Mesenchymal stem cell (in vitro differentiated cells and primary cell): ENCODE measurements at regions not wholly inside any gene's neighbourhood (a gene's known extent, or its start where the extent isn't known, plus 50 kb on each side); places are given as distances from the start of the nearest gene placed in this dataset.

Experiments
- DNase-seq: peaks from one replicate; pipeline ENCODE4 v3.0.0-alpha.2; 2013
- H2AFZ ChIP-seq: one replicate; pipeline ENCODE4 v1.6.1; 2013; ENCODE audit warnings: low read depth, mild to moderate bottlenecking, control low read depth, inconsistent platforms, low read length, moderate library complexity
- H2AK5ac ChIP-seq: 2 replicates; pipeline ENCODE4 v1.6.1; 2013; ENCODE audit warnings: low read length, moderate library complexity, mild to moderate bottlenecking, inconsistent platforms; ENCODE audit not compliant: severe bottlenecking
- H2BK120ac ChIP-seq: one replicate; pipeline ENCODE4 v1.6.1; 2013; ENCODE audit warnings: low read depth, mild to moderate bottlenecking, inconsistent platforms, low read length, moderate library complexity
- H2BK12ac ChIP-seq, 2 experiments: one replicate each; pipeline ENCODE4 v1.6.1; 2013; ENCODE audit warnings: inconsistent platforms in 2 of 2, low read length in 2 of 2, mild to moderate bottlenecking in 2 of 2, moderate library complexity in 2 of 2, control low read depth in 1 of 2
- H2BK15ac ChIP-seq: one replicate; pipeline ENCODE4 v1.6.1; 2013; ENCODE audit warnings: mild to moderate bottlenecking, low read depth, inconsistent platforms; ENCODE audit not compliant: poor library complexity, severe bottlenecking
- H2BK5ac ChIP-seq: 2 replicates; pipeline ENCODE4 v1.6.1; 2013; ENCODE audit warnings: low read depth, mild to moderate bottlenecking, low read length, control low read depth, inconsistent platforms; ENCODE audit not compliant: poor library complexity, severe bottlenecking
- H3K14ac ChIP-seq, 2 experiments: one replicate each; pipeline ENCODE4 v1.6.1; 2013; ENCODE audit warnings: inconsistent platforms in 2 of 2, low read length in 2 of 2, control low read depth in 1 of 2, mild to moderate bottlenecking in 1 of 2, moderate library complexity in 1 of 2
- H3K18ac ChIP-seq, 2 experiments: one replicate each; pipeline ENCODE4 v1.6.1; 2013; ENCODE audit warnings: inconsistent platforms in 2 of 2, low read length in 2 of 2, control low read depth in 1 of 2, low read depth in 1 of 2, mild to moderate bottlenecking in 1 of 2
- H3K23ac ChIP-seq, 2 experiments: one replicate each; pipeline ENCODE4 v1.6.1; 2013; ENCODE audit warnings: inconsistent platforms in 2 of 2, low read length in 2 of 2, mild to moderate bottlenecking in 2 of 2, moderate library complexity in 2 of 2, control low read depth in 1 of 2
- H3K27ac ChIP-seq: 2 replicates; pipeline ENCODE4 v1.5.1; 2013; ENCODE audit warnings: mild to moderate bottlenecking, moderate library complexity, low read length, control low read depth, inconsistent platforms; ENCODE audit not compliant: poor library complexity, severe bottlenecking
- H3K27me3 ChIP-seq, 2 experiments: 2 replicates each; pipeline versions ENCODE4 v1.6.1 to v1.7.0; 2013; ENCODE audit warnings: low read length in 2 of 2, mild to moderate bottlenecking in 2 of 2, moderate library complexity in 2 of 2, control low read depth in 1 of 2, inconsistent platforms in 1 of 2; ENCODE audit not compliant: control insufficient read depth in 1 of 2, insufficient read depth in 1 of 2
- H3K36me3 ChIP-seq, 2 experiments: 2 replicates each; pipeline versions ENCODE4 v1.6.1 to v1.7.0; 2013; ENCODE audit warnings: low read length in 2 of 2, control low read depth in 1 of 2, inconsistent platforms in 1 of 2, low read depth in 1 of 2, mild to moderate bottlenecking in 1 of 2; ENCODE audit not compliant: insufficient read depth in 2 of 2, control insufficient read depth in 1 of 2
- H3K4ac ChIP-seq, 2 experiments: one replicate each; pipeline ENCODE4 v1.6.1; 2013; ENCODE audit warnings: inconsistent platforms in 2 of 2, low read length in 2 of 2, mild to moderate bottlenecking in 2 of 2, moderate library complexity in 2 of 2, control low read depth in 1 of 2, low read depth in 1 of 2
- H3K4me1 ChIP-seq: 2 replicates; pipeline ENCODE4 v1.6.1; 2013; ENCODE audit warnings: low read depth, low read length, control low read depth; ENCODE audit not compliant: control insufficient read depth, insufficient read depth
- H3K4me2 ChIP-seq: 2 replicates; pipeline ENCODE4 v1.6.1; 2013; ENCODE audit warnings: low read length, mild to moderate bottlenecking, inconsistent platforms; ENCODE audit not compliant: poor library complexity, severe bottlenecking
- H3K4me3 ChIP-seq, 2 experiments: 2 replicates each; pipeline versions ENCODE4 v1.5.1 to v1.7.0; 2013; ENCODE audit warnings: low read length in 2 of 2, mild to moderate bottlenecking in 2 of 2, control low read depth in 1 of 2, low read depth in 1 of 2; ENCODE audit not compliant: insufficient read depth in 1 of 2
- H3K79me1 ChIP-seq: replicated peaks from 2 replicates; pipeline ENCODE4 v1.6.1; 2013; ENCODE audit warnings: mild to moderate bottlenecking, control low read depth, low read length, inconsistent platforms; ENCODE audit not compliant: poor library complexity, severe bottlenecking
- H3K9ac ChIP-seq: 2 replicates; pipeline ENCODE4 v1.7.0; 2013; ENCODE audit warnings: mild to moderate bottlenecking, low read length, moderate library complexity
- H3K9me3 ChIP-seq: 2 replicates; pipeline ENCODE4 v1.7.0; 2013; ENCODE audit warnings: mild to moderate bottlenecking, low read length; ENCODE audit not compliant: control insufficient read depth
- H4K8ac ChIP-seq: one replicate; pipeline ENCODE4 v1.6.1; 2013; ENCODE audit warnings: inconsistent platforms, mild to moderate bottlenecking, low read length, moderate library complexity
- H4K91ac ChIP-seq: one replicate; pipeline ENCODE4 v1.6.1; 2013; ENCODE audit warnings: mild to moderate bottlenecking, low read length, inconsistent platforms
- WGBS: methylation state at CpG from one replicate; pipeline ENCODE4 v1.1.7; 2013; ENCODE audit warnings: mixed read lengths; 5-methylcytosine and 5-hydroxymethylcytosine counted together

DNA sequence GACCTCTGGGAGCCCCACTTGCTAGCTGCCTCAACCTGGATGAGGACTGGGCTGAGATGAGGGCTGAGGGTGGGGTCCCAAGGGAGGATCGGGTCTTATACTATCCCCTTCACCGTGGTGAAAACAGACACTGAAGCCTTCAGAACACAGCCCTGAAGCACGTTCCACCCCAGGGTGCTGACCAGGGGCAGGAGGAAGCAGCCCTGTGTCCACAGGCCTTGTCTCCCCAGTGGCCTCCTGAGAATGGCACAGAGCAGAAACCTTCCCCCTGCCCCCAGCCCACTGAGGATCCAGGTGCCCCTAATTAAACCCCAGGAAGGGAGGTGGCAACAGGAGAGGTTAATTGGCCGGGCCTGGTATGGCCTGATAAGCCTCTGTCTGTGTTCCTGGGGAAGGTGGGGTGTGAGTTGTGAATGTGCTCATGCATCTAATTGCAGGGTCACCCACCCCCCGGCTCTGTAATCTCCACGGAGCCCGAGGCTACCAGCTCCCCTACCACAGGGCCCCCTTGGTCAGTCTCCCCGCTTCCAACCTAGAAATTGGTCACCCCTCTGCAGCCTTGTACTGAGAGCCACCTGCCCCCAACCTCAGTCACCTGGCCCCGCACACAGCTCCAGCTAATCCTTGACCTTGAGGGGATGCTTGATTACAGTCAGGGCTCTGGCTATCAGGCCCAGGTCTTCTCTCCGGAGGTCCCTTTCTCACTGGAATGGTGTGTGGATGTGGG is 159.0 kb upstream of the UNC5B start:
- no peak overlapping the region for H3K14ac ChIP-seq
- no peak overlapping the region for H2BK12ac ChIP-seq

GRCh38 chr10:71058308-71058707 is 154.1 kb upstream of the UNC5B start:
- Histone ChIP-seq H3K9me3 (peaks cover 5% of the 10 kb centered on the region), H3K27ac (no peak overlapping the region), H2AK5ac (no peak overlapping the region), H3K14ac (no peak overlapping the region), H2AFZ (no peak overlapping the region), H3K4ac (no peak overlapping the region), H4K8ac (no peak overlapping the region), H3K4me2 (no peak overlapping the region), H4K91ac (no peak overlapping the region), H2BK5ac (no peak overlapping the region), H3K4me3 (no peak overlapping the region), H3K79me1 (no peaks in the 10 kb centered on the region), H3K36me3 (no peaks in the 10 kb centered on the region), H3K27me3 (peaks cover 27 to 46% of the 10 kb centered on the region in 2 experiments), H2BK15ac (no peak overlapping the region), H3K23ac (no peak overlapping the region), H2BK12ac (no peak overlapping the region), H3K9ac (no peak overlapping the region), H3K4me1 (no peaks in the 10 kb centered on the region), H3K18ac (no peak overlapping the region), H2BK120ac (no peak overlapping the region)
- 89% methylated on average over 4 of the region's 4 CpGs for WGBS
- DNase-seq: no peak

More for the DNA sequence above, 159.0 kb upstream of the UNC5B start:
- Histone ChIP-seq H2BK120ac (no peak overlapping the region), H4K91ac (no peak overlapping the region), H3K9me3 (peaks cover 5% of the 10 kb centered on the region), H3K4me2 (no peak overlapping the region), H4K8ac (no peak overlapping the region), H2AK5ac (no peak overlapping the region), H2BK15ac (no peak overlapping the region), H3K18ac (no peak overlapping the region), H2AFZ (no peak overlapping the region), H3K4me3 (no peak overlapping the region), H3K79me1 (no peaks in the 10 kb centered on the region), H3K23ac (no peak overlapping the region), H3K9ac (no peak overlapping the region), H3K27ac (no peak overlapping the region), H2BK5ac (no peak overlapping the region), H3K4me1 (no peaks in the 10 kb centered on the region), H3K27me3 (peaks cover 51 to 62% of the 10 kb centered on the region in 2 experiments), H3K36me3 (no peaks in the 10 kb centered on the region), H3K4ac (no peak overlapping the region)
- 79% methylated on average over 9 of the region's 10 CpGs for WGBS
- DNase-seq: no peak

DNA sequence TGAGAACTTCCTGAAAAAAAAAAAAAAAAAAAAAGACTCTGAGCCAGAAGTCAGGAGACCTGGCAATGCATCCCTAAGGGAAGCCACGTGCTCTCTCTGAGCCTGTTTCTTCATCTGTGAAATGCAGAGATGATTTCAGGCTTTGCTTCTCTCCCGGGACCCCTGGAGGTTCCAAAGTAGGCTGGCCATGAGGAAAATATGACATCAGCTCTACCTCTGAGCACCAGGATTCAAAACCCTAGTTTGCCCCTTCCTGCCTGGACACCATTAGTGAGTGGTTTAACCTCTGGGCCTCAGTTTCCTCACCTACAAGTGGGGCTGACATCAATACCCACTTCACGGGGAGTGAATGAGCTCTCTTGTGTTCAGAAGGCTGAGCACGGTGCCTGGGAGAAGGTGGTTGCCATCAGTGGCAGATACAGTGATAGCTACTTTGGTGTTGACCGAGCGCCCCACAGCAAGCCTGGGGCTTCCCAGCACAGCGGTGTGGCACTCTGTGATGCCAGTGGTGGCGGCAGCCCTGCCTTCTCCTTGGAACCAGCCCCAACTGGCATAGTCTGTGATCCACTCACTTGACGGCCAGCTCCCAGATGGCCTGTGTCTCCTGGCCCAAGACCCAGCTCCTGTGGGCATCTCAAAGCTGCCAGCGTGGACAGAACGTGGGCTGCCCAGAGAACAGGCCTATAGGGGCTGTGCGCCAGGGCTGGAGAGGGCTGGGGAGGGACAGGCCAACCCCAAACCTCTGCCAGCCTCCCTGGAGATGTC is 153.1 kb upstream of the UNC5B start:
- Histone ChIP-seq H2AFZ (no peak overlapping the region), H3K79me1 (no peaks in the 10 kb centered on the region), H3K27ac (no peak overlapping the region), H3K36me3 (no peaks in the 10 kb centered on the region), H2BK15ac (no peak overlapping the region), H3K4me2 (no peak overlapping the region), H3K18ac (no peak overlapping the region), H4K8ac (no peak overlapping the region), H4K91ac (no peak overlapping the region), H2BK5ac (no peak overlapping the region), H3K23ac (no peak overlapping the region), H3K4me1 (no peaks in the 10 kb centered on the region), H3K27me3 (peaks cover 29 to 44% of the 10 kb centered on the region in 2 experiments), H3K9me3 (peaks cover 5% of the 10 kb centered on the region), H3K4ac (no peak overlapping the region), H2BK12ac (no peak overlapping the region), H2BK120ac (no peak overlapping the region), H3K4me3 (no peak overlapping the region), H3K14ac (no peak overlapping the region), H3K9ac (no peak overlapping the region), H2AK5ac (no peak overlapping the region)
- WGBS: 83% methylated on average over 12 of the region's 12 CpGs
- no peak for DNase-seq

GRCh38 chr10:71059943-71060342 is 152.4 kb upstream of the UNC5B start:
- H3K27me3 ChIP-seq: peaks cover 32 to 47% of the 10 kb centered on the region in 2 experiments
- H3K18ac ChIP-seq: no peak overlapping the region
- no peak overlapping the region for H3K14ac ChIP-seq
- H3K27ac ChIP-seq: no peak overlapping the region
- WGBS: 84% methylated on average over 16 of the region's 16 CpGs
- H2BK120ac ChIP-seq: no peak overlapping the region
- H3K4me1 ChIP-seq: no peaks in the 10 kb centered on the region
- H2BK5ac ChIP-seq: no peak overlapping the region
- H3K79me1 ChIP-seq: no peaks in the 10 kb centered on the region
- H3K4ac ChIP-seq: no peak overlapping the region
- peaks cover 4% of the 10 kb centered on the region for H3K9me3 ChIP-seq
- no peak overlapping the region for H3K4me2 ChIP-seq
- no peaks in the 10 kb centered on the region for H3K36me3 ChIP-seq
- no peak overlapping the region for H4K91ac ChIP-seq
- H3K4me3 ChIP-seq: no peak overlapping the region
- H2BK12ac ChIP-seq: no peak overlapping the region
- no peak overlapping the region for H2AK5ac ChIP-seq
- H3K9ac ChIP-seq: no peak overlapping the region
- H2AFZ ChIP-seq: no peak overlapping the region
- H4K8ac ChIP-seq: no peak overlapping the region
- H2BK15ac ChIP-seq: no peak overlapping the region
- H3K23ac ChIP-seq: no peak overlapping the region
- no peak for DNase-seq
